CD14-positive monocyte (primary cell): ENCODE measurements at regions not wholly inside any gene's neighbourhood (a gene's known extent, or its start where the extent isn't known, plus 50 kb on each side); places are given as distances from the start of the nearest gene placed in this dataset.

ENCODE experiments used
- DNase-seq, 3 donors: peaks; one replicate each; pipeline ENCODE4 v3.0.0-alpha.2; 2011 to 2022
- H2AFZ ChIP-seq: 2 replicates; pipeline ENCODE4 v1.6.0; 2012; ENCODE audit warnings: mild to moderate bottlenecking, low read depth, low read length, inconsistent platforms; ENCODE audit not compliant: insufficient read depth, poor library complexity, severe bottlenecking
- H3K27ac ChIP-seq, 2 donors: 1 replicate in 1 of 2; 2 replicates in 1 of 2; pipeline ENCODE4 v1.5.1; 2012 to 2013; ENCODE audit warnings: low read length in 2 of 2, control low read depth in 1 of 2, inconsistent platforms in 1 of 2, low read depth in 1 of 2, mild to moderate bottlenecking in 1 of 2
- H3K27me3 ChIP-seq, 2 donors: one replicate each; pipeline versions ENCODE4 v1.6.0 to v1.6.1; 2011 to 2013; ENCODE audit warnings: low read length in 2 of 2; ENCODE audit not compliant: control insufficient read depth in 2 of 2, insufficient read depth in 2 of 2
- H3K36me3 ChIP-seq, 2 donors: replicated peaks in 1 of 2; 1 replicate in 1 of 2; 2 replicates in 1 of 2; pipeline versions ENCODE4 v1.5.1 to v1.6.1; 2012 to 2013; ENCODE audit warnings: low read length in 2 of 2, control low read depth in 1 of 2, inconsistent platforms in 1 of 2, mild to moderate bottlenecking in 1 of 2; ENCODE audit not compliant: insufficient read depth in 2 of 2, control insufficient read depth in 1 of 2
- H3K4me1 ChIP-seq, 2 donors: 1 replicate in 1 of 2; 2 replicates in 1 of 2; pipeline versions ENCODE4 v1.5.1 to v1.6.1; 2012 to 2013; ENCODE audit warnings: low read length in 2 of 2, control low read depth in 1 of 2, inconsistent platforms in 1 of 2, mild to moderate bottlenecking in 1 of 2, moderate library complexity in 1 of 2; ENCODE audit not compliant: insufficient read depth in 2 of 2, control insufficient read depth in 1 of 2
- H3K4me2 ChIP-seq: replicated peaks from 2 replicates; pipeline ENCODE3; 2012; ENCODE audit warnings: low read length, moderate library complexity, mild to moderate bottlenecking; ENCODE audit not compliant: poor library complexity, severe bottlenecking; ENCODE audit errors: extremely low read depth
- H3K4me3 ChIP-seq, 3 experiments: fragments of 200-600 bp in 1 of 3; sonication (generic) in 1 of 3; replicated peaks in 1 of 3; 1 replicate in 2 of 3; 2 replicates in 1 of 3; pipeline ENCODE4 v1.5.1; 2011 to 2013; ENCODE audit warnings: low read length in 3 of 3, mild to moderate bottlenecking in 3 of 3, control low read depth in 2 of 3, low read depth in 2 of 3, inconsistent platforms in 1 of 3, moderate library complexity in 1 of 3
- H3K79me2 ChIP-seq: 2 replicates; pipeline ENCODE4 v1.6.0; 2012; ENCODE audit warnings: mild to moderate bottlenecking, control low read depth, inconsistent platforms, low read length, moderate library complexity; ENCODE audit not compliant: insufficient read depth
- H3K9ac ChIP-seq: 2 replicates; pipeline ENCODE4 v1.6.0; 2017; ENCODE audit warnings: low read length, mild to moderate bottlenecking; ENCODE audit not compliant: insufficient read depth, poor library complexity, severe bottlenecking
- H3K9me3 ChIP-seq, 2 donors: replicated peaks in 1 of 2; 1 replicate in 1 of 2; 2 replicates in 1 of 2; pipeline versions ENCODE4 v1.5.1 to v1.6.1; 2012 to 2013; ENCODE audit warnings: low read length in 2 of 2, control low read depth in 1 of 2; ENCODE audit not compliant: control insufficient read depth in 1 of 2, insufficient read depth in 1 of 2
- H4K20me1 ChIP-seq: 2 replicates; pipeline ENCODE4 v1.6.0; 2012; ENCODE audit warnings: mild to moderate bottlenecking, low read length, control low read depth, moderate library complexity; ENCODE audit not compliant: insufficient read depth
- H3K27ac Mint-ChIP-seq, 7 donors: one replicate each; pipeline ENCODE4 v1.8.0; 2020; ENCODE audit warnings: mild to moderate bottlenecking in 7 of 7, mixed read lengths in 7 of 7, moderate library complexity in 6 of 7, inconsistent platforms in 2 of 7
- H3K27me3 Mint-ChIP-seq, 3 donors: one replicate each; pipeline ENCODE4 v1.8.0; 2021 to 2022; ENCODE audit warnings: low read depth in 3 of 3, mild to moderate bottlenecking in 3 of 3, mixed read lengths in 3 of 3, moderate library complexity in 3 of 3, inconsistent platforms in 1 of 3
- H3K36me3 Mint-ChIP-seq, 2 donors: one replicate each; pipeline ENCODE4 v1.8.0; 2020; ENCODE audit warnings: mixed read lengths in 2 of 2, inconsistent platforms in 1 of 2, mild to moderate bottlenecking in 1 of 2
- H3K4me1 Mint-ChIP-seq: one replicate; pipeline ENCODE4 v1.8.0; 2020; ENCODE audit warnings: mild to moderate bottlenecking, mixed read lengths
- H3K4me3 Mint-ChIP-seq, 2 donors: one replicate each; pipeline ENCODE4 v1.8.0; 2020; ENCODE audit warnings: mild to moderate bottlenecking in 2 of 2, mixed read lengths in 2 of 2, moderate library complexity in 1 of 2
- H3K9me3 Mint-ChIP-seq, 7 donors: one replicate each; pipeline ENCODE4 v1.8.0; 2020 to 2022; ENCODE audit warnings: mixed read lengths in 7 of 7, mild to moderate bottlenecking in 6 of 7, moderate library complexity in 6 of 7, inconsistent platforms in 2 of 7
- CTCF ChIP-seq: fragments of 200-600 bp; IDR thresholded peaks from one replicate; pipeline ENCODE4 v1.8.0; 2022; ENCODE audit warnings: antibody characterized with exemption, mild to moderate bottlenecking
- WGBS: methylation state at CpG from one replicate; pipeline ENCODE4 v1.1.5; 2013; ENCODE audit warnings: missing lambda C conversion rate; ENCODE audit not compliant: insufficient coverage; 5-methylcytosine and 5-hydroxymethylcytosine counted together
- intact Hi-C, 2 donors: fragments of 100-400 bp; cut with micrococcal nuclease; formaldehyde crosslinking; loops; one replicate each; pipeline versions ENCODE4 v1.15.0 to v1.15.1; 2023

GRCh38 chr14:43418324-43418723 is 1088.8 kb downstream of the FSCB start:
- no peak for DNase-seq
- Mint-ChIP-seq H3K4me1 (peaks cover 6% of the 10 kb centered on the region), H3K9me3 (peaks cover 2 to 13% (median 5%) of the 10 kb centered on the region in 7 donors), H3K4me3 (peak overlapping the region in 1 of 2 donors; percentile 65), H3K27ac (no peak overlapping the region), H3K27me3 (no peaks in the 10 kb centered on the region), H3K36me3 (no peaks in the 10 kb centered on the region)
- intact Hi-C loops = no loop called here
- H4K20me1 ChIP-seq = no peaks in the 10 kb centered on the region
- H3K27ac ChIP-seq = no peak overlapping the region
- H3K36me3 ChIP-seq = no peaks in the 10 kb centered on the region
- H3K4me3 ChIP-seq = no peak overlapping the region
- TF ChIP-seq CTCF = no peak
- no peak overlapping the region for H2AFZ ChIP-seq
- no peaks in the 10 kb centered on the region for H3K27me3 ChIP-seq
- H3K4me2 ChIP-seq = no peak overlapping the region
- WGBS = no CpG with 5 or more reads among the region's 4 CpGs
- H3K9ac ChIP-seq = no peak overlapping the region
- H3K9me3 ChIP-seq = peaks cover 6 to 13% of the 10 kb centered on the region in 2 donors
- no peaks in the 10 kb centered on the region for H3K79me2 ChIP-seq
- H3K4me1 ChIP-seq = peaks cover 0 to 2% of the 10 kb centered on the region in 2 donors

- WGBS = no CpG with 5 or more reads among the region's 2 CpGs
- Mint-ChIP-seq H3K4me1 (no peaks in the 10 kb centered on the region), H3K27ac (no peak overlapping the region), H3K4me3 (no peak overlapping the region), H3K27me3 (no peaks in the 10 kb centered on the region), H3K36me3 (no peaks in the 10 kb centered on the region), H3K9me3 (peaks cover 0 to 6% (median 3%) of the 10 kb centered on the region in 7 donors)
- Histone ChIP-seq H3K4me1 (no peaks in the 10 kb centered on the region), H3K9ac (no peak overlapping the region), H3K4me3 (no peak overlapping the region), H3K27me3 (no peaks in the 10 kb centered on the region), H3K79me2 (no peaks in the 10 kb centered on the region), H3K9me3 (peaks cover 0 to 9% of the 10 kb centered on the region in 2 donors), H3K36me3 (no peaks in the 10 kb centered on the region), H3K27ac (no peak overlapping the region), H2AFZ (no peak overlapping the region), H4K20me1 (no peaks in the 10 kb centered on the region), H3K4me2 (no peak overlapping the region)
- TF ChIP-seq CTCF = no peak
- no peak for DNase-seq
- intact Hi-C loops = no loop called here
Measured at GRCh38 chr14:43413084-43413483, 1094.0 kb downstream of the FSCB start.
